BLaER1 treated with 17β-estradiol and CSF1 and Interleukin-3, amounts not matched to agents 10 nM and 100 nM (cell line): ENCODE measurements at regions not wholly inside any gene's neighbourhood (a gene's known extent, or its start where the extent isn't known, plus 50 kb on each side); places are given as distances from the start of the nearest gene placed in this dataset.
A peak's percentile ranks its signal among the peaks of the same experiment; 100 is the strongest.

Source experiments
- H3K27ac ChIP-seq, 11 experiments: shearing (Covaris generic); formaldehyde crosslinking; 2 replicates each; pipeline ENCODE4 v1.8.1; 2022
- H3K27me3 ChIP-seq, 11 experiments: shearing (Covaris generic); formaldehyde crosslinking; 2 replicates each; pipeline ENCODE4 v1.8.1; 2022
- H3K36me3 ChIP-seq, 11 experiments: shearing (Covaris generic); formaldehyde crosslinking; 2 replicates each; pipeline ENCODE4 v1.8.1; 2022
- H3K4me1 ChIP-seq, 10 experiments: shearing (Covaris generic); formaldehyde crosslinking; 2 replicates each; pipeline ENCODE4 v1.8.1; 2022
- H3K4me2 ChIP-seq, 11 experiments: shearing (Covaris generic); formaldehyde crosslinking; 2 replicates each; pipeline ENCODE4 v1.8.1; 2022
- H3K4me3 ChIP-seq, 10 experiments: shearing (Covaris generic); formaldehyde crosslinking; 2 replicates each; pipeline ENCODE4 v1.8.1; 2022
- H3K9ac ChIP-seq, 11 experiments: shearing (Covaris generic); formaldehyde crosslinking; 2 replicates each; pipeline ENCODE4 v1.8.1; 2022
- H3K9me3 ChIP-seq, 11 experiments: shearing (Covaris generic); formaldehyde crosslinking; replicated peaks in 1 of 11; 2 replicates each; pipeline ENCODE4 v1.8.1; 2022
- H4K20me1 ChIP-seq, 11 experiments: shearing (Covaris generic); formaldehyde crosslinking; 2 replicates each; pipeline ENCODE4 v1.8.1; 2022
- Cebpa-rat ChIP-seq, 11 experiments: shearing (Covaris generic); IDR thresholded peaks; 2 replicates each; pipeline ENCODE4 v1.8.1; 2022

- Histone ChIP-seq H3K36me3 (no peaks in the 10 kb centered on the region), H3K9ac (no peak overlapping the region), H3K27ac (no peak overlapping the region), H3K27me3 (no peaks in the 10 kb centered on the region), H3K9me3 (peaks cover 0 to 7% (median 0%) of the 10 kb centered on the region in 11 experiments; a peak in 2 of 22 replicates), H3K4me2 (no peak overlapping the region), H4K20me1 (no peaks in the 10 kb centered on the region), H3K4me1 (no peaks in the 10 kb centered on the region), H3K4me3 (no peak overlapping the region)
- no peak for TF ChIP-seq Cebpa-rat (IDR thresholded peaks at IDR 0.05)
Observed at GRCh38 chr15:35596285-35596684, 50.3 kb upstream of the DPH6 start.

DNA sequence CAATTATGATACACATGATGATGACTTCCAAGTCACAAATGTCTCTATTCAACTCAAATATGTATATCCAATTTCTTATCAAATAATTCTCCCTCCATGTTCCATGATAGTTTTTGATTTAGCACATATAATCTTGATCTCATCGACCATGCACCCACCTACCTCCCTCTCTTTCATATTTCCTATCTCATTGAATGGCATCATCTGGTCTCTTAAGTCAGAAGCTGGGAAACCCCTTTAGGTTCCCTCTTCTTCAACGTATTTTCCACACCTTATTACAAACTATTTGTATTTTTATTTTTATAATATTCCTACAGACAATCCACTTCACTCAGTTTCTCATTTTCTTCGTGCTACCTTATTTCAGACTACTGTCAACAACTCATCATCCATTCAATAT is 56.9 kb upstream of the DPH6 start:
- H3K9ac ChIP-seq = no peak overlapping the region
- no peaks in the 10 kb centered on the region for H4K20me1 ChIP-seq
- no peak overlapping the region for H3K4me3 ChIP-seq
- no peaks in the 10 kb centered on the region for H3K36me3 ChIP-seq
- no peak for TF ChIP-seq Cebpa-rat (IDR thresholded peaks at IDR 0.05)
- no peak overlapping the region for H3K27ac ChIP-seq
- H3K27me3 ChIP-seq = no peaks in the 10 kb centered on the region
- no peaks in the 10 kb centered on the region for H3K9me3 ChIP-seq
- no peaks in the 10 kb centered on the region for H3K4me1 ChIP-seq
- no peak overlapping the region for H3K4me2 ChIP-seq

- no peak for TF ChIP-seq Cebpa-rat (IDR thresholded peaks at IDR 0.05)
- Histone ChIP-seq H4K20me1 (no peaks in the 10 kb centered on the region), H3K27ac (no peak overlapping the region), H3K27me3 (no peaks in the 10 kb centered on the region), H3K4me1 (no peaks in the 10 kb centered on the region), H3K9me3 (no peaks in the 10 kb centered on the region), H3K36me3 (no peaks in the 10 kb centered on the region), H3K4me2 (no peak overlapping the region), H3K4me3 (no peak overlapping the region), H3K9ac (no peak overlapping the region)
Observed at GRCh38 chr15:35603301-35603700, 57.3 kb upstream of the DPH6 start.

DNA sequence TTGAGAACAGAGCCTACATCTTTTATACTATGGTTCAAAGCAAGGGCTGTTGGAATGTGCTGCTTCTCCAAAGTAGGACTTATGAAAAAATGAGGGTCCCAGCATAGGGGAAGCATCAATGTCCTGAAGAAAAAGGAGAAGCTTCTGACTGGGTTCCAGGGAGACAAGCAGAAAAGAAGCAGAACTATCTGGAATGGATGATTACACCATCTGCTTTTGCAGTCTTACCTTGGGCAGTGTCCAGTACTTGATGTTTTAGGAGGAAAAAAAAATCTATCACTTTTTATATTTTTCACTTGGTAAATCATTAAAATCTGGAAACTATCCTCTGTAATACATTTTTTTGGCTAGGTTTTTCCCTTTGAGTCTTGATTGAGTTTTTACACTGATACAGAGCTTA is 57.9 kb upstream of the DPH6 start:
- no peaks in the 10 kb centered on the region for H4K20me1 ChIP-seq
- no peak overlapping the region for H3K27ac ChIP-seq
- TF ChIP-seq Cebpa-rat (IDR thresholded peaks at IDR 0.05) = no peak
- no peaks in the 10 kb centered on the region for H3K36me3 ChIP-seq
- H3K4me1 ChIP-seq = no peaks in the 10 kb centered on the region
- H3K4me3 ChIP-seq = no peak overlapping the region
- no peak overlapping the region for H3K4me2 ChIP-seq
- H3K27me3 ChIP-seq = no peaks in the 10 kb centered on the region
- H3K9ac ChIP-seq = no peak overlapping the region
- H3K9me3 ChIP-seq = no peaks in the 10 kb centered on the region

GRCh38 chr15:35605764-35606449 is 59.9 kb upstream of the DPH6 start:
- no peaks in the 10 kb centered on the region for H3K27me3 ChIP-seq

DNA sequence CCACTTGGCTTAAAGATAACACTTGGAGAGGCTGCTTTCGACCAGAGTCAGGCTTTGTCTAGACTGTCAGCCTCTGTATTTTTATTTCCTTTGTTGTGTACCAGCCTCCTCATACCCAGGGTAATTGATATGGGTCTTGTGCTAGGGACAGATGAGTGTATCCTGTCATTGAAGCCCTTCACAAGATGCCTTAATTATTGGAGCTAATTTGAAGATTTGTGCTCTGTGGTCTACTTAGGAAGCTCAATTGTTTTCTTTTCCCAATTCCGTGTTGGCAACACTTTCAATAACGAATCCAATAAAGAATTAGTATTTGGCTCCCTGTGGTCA is 60.5 kb upstream of the DPH6 start:
- Histone ChIP-seq H3K27ac (no peak overlapping the region), H3K9ac (no peak overlapping the region), H3K36me3 (no peaks in the 10 kb centered on the region), H3K27me3 (no peaks in the 10 kb centered on the region), H4K20me1 (no peaks in the 10 kb centered on the region), H3K4me1 (no peaks in the 10 kb centered on the region), H3K9me3 (no peaks in the 10 kb centered on the region), H3K4me2 (no peak overlapping the region), H3K4me3 (no peak overlapping the region)
- TF ChIP-seq Cebpa-rat (IDR thresholded peaks at IDR 0.05) = no peak

More at GRCh38 chr15:35605764-35606449, 59.9 kb upstream of the DPH6 start:
- Histone ChIP-seq H3K9me3 (no peaks in the 10 kb centered on the region), H3K9ac (no peak overlapping the region), H4K20me1 (no peaks in the 10 kb centered on the region), H3K4me1 (no peaks in the 10 kb centered on the region), H3K36me3 (no peaks in the 10 kb centered on the region), H3K4me2 (no peak overlapping the region), H3K27ac (no peak overlapping the region), H3K4me3 (no peak overlapping the region)
- no peak for TF ChIP-seq Cebpa-rat (IDR thresholded peaks at IDR 0.05)

GRCh38 chr15:35616498-35617271 is 70.7 kb upstream of the DPH6 start:
- no peak for TF ChIP-seq Cebpa-rat (IDR thresholded peaks at IDR 0.05)
- Histone ChIP-seq H3K4me1 (peaks cover 0 to 25% (median 0%) of the 10 kb centered on the region in 10 experiments; a peak in 7 of 20 replicates), H3K27ac (no peak overlapping the region)

DNA sequence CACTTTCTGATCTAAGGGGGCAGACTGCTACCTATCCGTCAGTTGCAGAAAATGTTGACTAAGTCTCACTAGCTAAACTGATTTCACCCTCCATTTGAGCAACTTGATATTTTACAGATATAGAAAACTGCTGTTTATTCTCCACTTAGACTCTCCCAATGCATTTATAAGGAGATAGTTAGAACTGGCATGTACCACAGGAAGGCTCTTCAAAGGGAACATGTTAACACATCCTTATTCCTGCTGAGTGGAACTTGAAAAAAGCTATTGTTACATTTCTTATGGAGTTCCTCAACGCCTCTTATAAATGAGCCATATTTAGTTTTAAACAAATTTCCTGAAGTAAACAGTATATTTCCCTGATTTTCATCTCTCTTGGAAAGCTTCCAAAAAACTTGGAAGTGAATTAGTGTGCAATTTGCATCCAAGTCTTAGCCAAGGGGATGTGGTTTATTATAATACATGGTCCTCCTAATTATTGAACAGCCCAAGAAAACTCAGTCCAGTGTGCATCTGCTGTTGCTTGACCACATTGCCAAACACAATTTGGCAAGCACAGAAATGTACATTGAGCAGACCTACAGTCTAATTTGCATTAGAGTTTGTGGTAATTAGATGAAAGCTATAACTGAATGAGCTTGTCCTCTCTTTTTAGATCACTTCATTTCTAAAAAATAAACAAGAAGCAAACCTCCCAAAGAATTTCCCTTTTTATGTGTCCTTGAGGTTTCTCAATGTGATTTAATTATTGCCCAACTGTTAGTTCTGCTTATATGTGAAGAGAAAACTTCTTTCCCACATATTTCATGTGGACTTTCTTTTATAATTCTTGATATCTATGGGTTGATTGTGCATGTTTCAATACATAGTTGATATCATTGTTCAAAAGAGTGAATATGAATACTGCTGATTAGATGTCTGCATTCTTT is 72.6 kb upstream of the DPH6 start:
- Histone ChIP-seq H3K9me3 (no peaks in the 10 kb centered on the region), H3K4me1 (peaks cover 0 to 23% (median 0%) of the 10 kb centered on the region in 10 experiments; a peak in 7 of 20 replicates), H3K4me3 (no peak overlapping the region), H3K4me2 (peak overlapping the region in 5 of 11 experiments; percentile 9 to 68 (median 22); a peak in 7 of 22 replicates), H3K36me3 (no peaks in the 10 kb centered on the region), H3K27me3 (no peaks in the 10 kb centered on the region), H4K20me1 (no peaks in the 10 kb centered on the region), H3K27ac (no peak overlapping the region), H3K9ac (no peak overlapping the region)
- no peak for TF ChIP-seq Cebpa-rat (IDR thresholded peaks at IDR 0.05)

More at GRCh38 chr15:35616498-35617271, 70.7 kb upstream of the DPH6 start:
- H3K4me3 ChIP-seq = no peak overlapping the region
- no peaks in the 10 kb centered on the region for H3K9me3 ChIP-seq
- H3K27me3 ChIP-seq = no peaks in the 10 kb centered on the region
- H3K4me2 ChIP-seq = no peak overlapping the region
- no peak overlapping the region for H3K9ac ChIP-seq
- H4K20me1 ChIP-seq = no peaks in the 10 kb centered on the region
- no peaks in the 10 kb centered on the region for H3K36me3 ChIP-seq

GRCh38 chr15:35622641-35623340 is 76.8 kb upstream of the DPH6 start:
- no peaks in the 10 kb centered on the region for H4K20me1 ChIP-seq
- no peaks in the 10 kb centered on the region for H3K9me3 ChIP-seq
- no peak overlapping the region for H3K4me2 ChIP-seq
- H3K36me3 ChIP-seq = no peaks in the 10 kb centered on the region
- peaks cover 9 to 22% (median 14%) of the 10 kb centered on the region in 10 experiments; a peak in 18 of 20 replicates for H3K4me1 ChIP-seq
- TF ChIP-seq Cebpa-rat (IDR thresholded peaks at IDR 0.05) = no peak
- no peak overlapping the region for H3K27ac ChIP-seq
- no peak overlapping the region for H3K4me3 ChIP-seq
- no peak overlapping the region for H3K9ac ChIP-seq
- no peaks in the 10 kb centered on the region for H3K27me3 ChIP-seq
